ENCODE measurements at regions not wholly inside any gene's neighbourhood (a gene's known extent, or its start where the extent isn't known, plus 50 kb on each side); places are given as distances from the start of the nearest gene placed in this dataset.

GRCh38 chr22:17303441-17303839, 65.8 kb upstream of the CECR2 start:
- TF ChIP-seq RAD21 (IDR thresholded peaks at IDR 0.05) (no peak), GABPA (IDR thresholded peaks at IDR 0.05 in 1 of 2, conservative IDR thresholded peaks at IDR 0.05 in 1 of 2) (no peak), CTCF (IDR thresholded peaks at IDR 0.05; ENCODE audit: low read depth, low read length, missing input control) (no peak), SP1 (IDR thresholded peaks at IDR 0.05) (no peak), YY1 (IDR thresholded peaks at IDR 0.05) (no peak), ZBTB33 (IDR thresholded peaks at IDR 0.05) (no peak)
